Brain pericyte (primary cell): ENCODE measurements at regions not wholly inside any gene's neighbourhood (a gene's known extent, or its start where the extent isn't known, plus 50 kb on each side); places are given as distances from the start of the nearest gene placed in this dataset.

Experiments used
- DNase-seq: peaks from one replicate; pipeline ENCODE4 v3.0.0-alpha.2; 2012; ENCODE audit warnings: low read depth, low spot score

GRCh38 chr12:124687174-124687902 is 119.9 kb upstream of the NCOR2 start:
- no peak for DNase-seq

- DNase-seq = no peak
Observed at GRCh38 chr12:124686370-124687173, 119.2 kb upstream of the NCOR2 start.

GRCh38 chr12:124685689-124686369 is 118.4 kb upstream of the NCOR2 start:
- no peak for DNase-seq

- peak; percentile 87 for DNase-seq
Observed at GRCh38 chr12:124684971-124685688, 117.7 kb upstream of the NCOR2 start.

- DNase-seq = no peak
Observed at GRCh38 chr12:124684496-124684895, 117.1 kb upstream of the NCOR2 start.

- no peak for DNase-seq
Observed at GRCh38 chr12:124683152-124684124, 116.0 kb upstream of the NCOR2 start.

- no peak for DNase-seq
Observed at GRCh38 chr12:124682425-124683151, 115.2 kb upstream of the NCOR2 start.

GRCh38 chr12:124681779-124682391 is 114.5 kb upstream of the NCOR2 start:
- no peak for DNase-seq

GRCh38 chr12:124680863-124681778 is 113.7 kb upstream of the NCOR2 start:
- no peak for DNase-seq

- DNase-seq = no peak
Observed at GRCh38 chr12:124679533-124680371, 112.3 kb upstream of the NCOR2 start.

- no peak for DNase-seq
Observed at GRCh38 chr12:124679047-124679446, 111.6 kb upstream of the NCOR2 start.

GRCh38 chr12:124678421-124678893 is 111.0 kb upstream of the NCOR2 start:
- DNase-seq = no peak

GRCh38 chr12:124677552-124678356 is 110.3 kb upstream of the NCOR2 start:
- DNase-seq = no peak

GRCh38 chr12:124676714-124677462 is 109.5 kb upstream of the NCOR2 start:
- no peak for DNase-seq

- DNase-seq = no peak
Observed at GRCh38 chr12:124675881-124676713, 108.7 kb upstream of the NCOR2 start.
